MM.1S (cell line): ENCODE measurements at regions not wholly inside any gene's neighbourhood (a gene's known extent, or its start where the extent isn't known, plus 50 kb on each side); places are given as distances from the start of the nearest gene placed in this dataset.

Experiments used
- CTCF ChIP-seq: fragments of 300-600 bp; sonication (generic); IDR thresholded peaks from 2 replicates; pipeline ENCODE4 v1.5.1; 2016; ENCODE audit warnings: antibody characterized with exemption, low read length, mixed read lengths
- EZH2 ChIP-seq: fragments of 300-600 bp; sonication (generic); optimal IDR thresholded peaks from 2 replicates; pipeline ENCODE3; 2017; ENCODE audit warnings: low read depth, mild to moderate bottlenecking, antibody characterized with exemption, low read length, mixed read lengths
- EZH2phosphoT487 ChIP-seq: fragments of 300-600 bp; sonication (generic); IDR thresholded peaks from 2 replicates; pipeline ENCODE4 v1.6.1; 2018; ENCODE audit warnings: antibody characterized with exemption, low read length

GRCh38 chr4:57412259-57413054, 302.3 kb upstream of the IGFBP7 start:
- TF ChIP-seq EZH2 = no peak
- no peak for TF ChIP-seq CTCF
- TF ChIP-seq EZH2phosphoT487 = no peak
